ENCODE measurements at regions not wholly inside any gene's neighbourhood (a gene's known extent, or its start where the extent isn't known, plus 50 kb on each side); places are given as distances from the start of the nearest gene placed in this dataset.

GRCh38 chr11:32161293-32161692, 70.4 kb downstream of the RCN1 start:
- DNase-seq (ENCODE audit: low read depth, low spot score) = no peak

GRCh38 chr11:32162351-32162750, 71.5 kb downstream of the RCN1 start:
- no peak for DNase-seq (ENCODE audit: low read depth, low spot score)

DNA sequence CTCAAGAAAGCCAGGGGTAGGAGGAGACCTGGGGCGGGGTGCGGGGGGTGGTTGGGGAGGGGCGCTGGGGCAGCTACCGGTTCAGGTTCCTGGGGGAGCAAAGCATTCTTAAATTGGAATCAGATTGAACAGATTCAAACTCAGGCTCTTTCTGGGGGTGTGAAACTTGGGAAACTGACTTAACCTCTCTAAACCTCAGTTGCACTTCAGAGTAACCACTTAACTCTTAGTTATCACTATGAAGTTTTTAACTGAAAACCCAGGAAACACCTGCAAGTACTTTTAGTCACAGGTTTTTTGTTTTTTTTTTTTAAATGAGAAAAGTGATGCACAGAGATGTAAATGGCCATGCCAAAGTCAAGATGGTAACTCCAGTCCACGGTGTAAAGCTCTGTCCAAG, 72.0 kb downstream of the RCN1 start:
- DNase-seq (ENCODE audit: low read depth, low spot score) = no peak

GRCh38 chr11:32163557-32163956, 72.7 kb downstream of the RCN1 start:
- no peak for DNase-seq (ENCODE audit: low read depth, low spot score)

GRCh38 chr11:32164836-32165235, 74.0 kb downstream of the RCN1 start:
- DNase-seq (ENCODE audit: low read depth, low spot score) = no peak

- DNase-seq (ENCODE audit: low read depth, low spot score) = no peak
Observed at GRCh38 chr11:32168924-32169323, 78.0 kb downstream of the RCN1 start.

DNA sequence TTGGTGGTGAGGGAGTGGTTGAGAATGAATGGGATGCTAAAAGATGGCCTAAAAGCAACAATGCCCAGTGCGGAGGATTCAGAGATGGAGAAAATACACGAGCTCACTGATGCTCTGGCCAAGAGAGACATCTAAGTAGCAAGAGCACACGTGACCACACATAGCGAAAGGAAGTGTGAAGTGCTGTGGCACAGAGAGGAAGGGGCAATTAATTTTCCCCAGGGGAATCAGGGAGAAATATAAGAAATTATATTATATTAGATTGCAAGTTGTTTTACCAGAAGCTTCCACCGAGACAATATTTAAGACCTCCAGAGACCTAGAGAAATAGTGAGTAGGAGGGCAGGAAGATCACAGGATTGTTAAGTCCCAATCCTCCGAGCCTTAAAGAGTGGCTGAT, 80.6 kb downstream of the RCN1 start:
- DNase-seq (ENCODE audit: low read depth, low spot score) = no peak

DNA sequence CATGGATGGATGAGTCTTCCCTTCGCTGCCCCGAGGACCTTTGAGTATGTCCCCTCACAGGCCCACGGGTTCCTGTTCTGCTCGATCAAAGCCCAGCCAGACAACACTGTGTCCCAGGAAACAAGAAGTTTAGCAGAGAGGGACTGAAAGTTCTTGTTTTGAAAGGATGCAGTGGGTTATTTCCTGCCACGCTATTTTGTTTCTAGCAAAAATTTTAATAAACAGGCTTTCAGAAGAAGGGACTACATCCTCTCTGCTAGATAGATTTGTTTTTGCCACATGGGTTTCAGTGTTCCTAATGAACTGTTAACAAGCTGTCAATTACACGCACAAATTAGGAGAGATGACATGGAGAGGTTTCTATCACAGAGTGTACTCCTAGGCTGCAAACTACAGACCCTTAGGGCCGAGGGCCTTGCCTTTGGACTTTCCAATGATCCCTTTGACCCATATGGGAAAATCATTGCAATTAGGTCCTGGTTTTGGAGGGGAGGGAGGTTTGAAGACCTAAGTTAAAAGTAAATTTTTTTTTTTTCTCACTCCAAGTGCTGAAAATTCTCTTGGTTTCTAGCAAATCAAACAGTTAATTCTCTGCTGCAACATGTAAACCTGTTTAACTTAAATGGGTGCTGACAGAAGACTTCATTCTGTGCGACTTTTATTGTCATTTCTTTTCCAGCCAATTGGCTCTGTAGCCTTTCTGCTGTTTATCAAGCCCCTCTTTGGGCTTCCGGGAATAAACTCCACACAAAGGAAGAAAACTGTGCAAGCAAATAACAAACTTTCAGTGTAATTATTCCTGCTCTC, 81.4 kb downstream of the RCN1 start:
- peak; percentile 34 for DNase-seq (ENCODE audit: low read depth, low spot score)

- peak; percentile 78 for DNase-seq (ENCODE audit: low read depth, low spot score)
Observed at GRCh38 chr11:32172848-32173834, 82.3 kb downstream of the RCN1 start.

GRCh38 chr11:32173977-32174376, 83.1 kb downstream of the RCN1 start:
- no peak for DNase-seq (ENCODE audit: low read depth, low spot score)

- peak; percentile 88 for DNase-seq (ENCODE audit: low read depth, low spot score)
Observed at GRCh38 chr11:32176223-32176934, 85.5 kb downstream of the RCN1 start.

GRCh38 chr11:32178692-32179091, 87.8 kb downstream of the RCN1 start:
- no peak for DNase-seq (ENCODE audit: low read depth, low spot score)

DNA sequence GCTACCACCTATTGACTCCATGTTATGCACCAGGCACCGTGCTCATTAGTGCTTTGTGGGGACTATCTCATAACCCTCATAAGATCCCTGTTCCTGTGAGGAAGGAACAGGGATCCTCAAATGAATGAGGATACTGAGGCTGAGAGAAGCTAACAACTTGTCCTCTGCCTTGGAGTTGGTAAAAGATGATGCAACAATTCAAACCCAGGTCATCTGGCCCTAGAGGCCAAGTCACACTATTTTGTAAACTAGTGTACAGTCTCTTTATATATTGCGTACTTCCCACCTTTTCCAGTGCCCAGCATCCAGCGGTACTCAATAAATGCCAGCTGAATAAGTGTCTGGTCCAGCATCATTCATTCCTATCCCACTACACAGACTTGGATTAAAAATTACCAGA, 92.6 kb downstream of the RCN1 start:
- DNase-seq (ENCODE audit: low read depth, low spot score) = no peak

DNA sequence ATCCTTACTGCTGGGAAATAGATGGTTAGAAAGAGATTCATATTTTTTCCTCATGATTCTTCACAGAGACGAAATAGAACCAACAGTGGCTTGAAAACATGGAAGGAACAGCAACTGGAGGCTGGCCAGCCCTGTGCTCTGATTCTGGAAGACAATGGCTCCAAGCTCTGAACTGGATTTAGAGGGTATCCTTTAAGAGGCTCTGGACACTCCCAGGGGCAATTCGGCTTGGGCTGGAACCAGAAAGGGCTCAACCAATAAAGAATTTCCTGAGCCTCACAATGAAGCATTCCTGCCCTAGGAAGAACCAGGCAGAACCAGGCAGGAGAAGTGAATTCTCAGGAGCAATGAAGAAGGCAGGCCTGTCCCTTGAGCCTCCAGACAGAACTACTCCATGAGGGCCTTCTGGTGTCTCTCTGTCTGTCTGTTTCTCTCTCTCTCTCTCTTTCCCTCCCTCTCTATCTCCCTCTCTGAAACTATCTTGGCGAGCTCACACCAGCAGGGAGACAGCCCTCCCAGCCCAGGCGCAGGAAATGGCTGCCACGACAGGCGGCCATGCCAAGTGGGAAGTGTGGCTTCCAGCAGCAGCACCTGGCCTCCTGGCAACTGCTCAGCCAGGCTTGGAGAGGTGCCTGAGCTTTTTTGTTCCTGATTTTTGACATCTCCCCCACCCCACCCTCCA, 93.3 kb downstream of the RCN1 start:
- no peak for DNase-seq (ENCODE audit: low read depth, low spot score)

- DNase-seq (ENCODE audit: low read depth, low spot score) = no peak
Observed at GRCh38 chr11:32184723-32185376, 94.0 kb downstream of the RCN1 start.

- no peak for DNase-seq (ENCODE audit: low read depth, low spot score)
Observed at GRCh38 chr11:32186118-32186517, 95.2 kb downstream of the RCN1 start.

GRCh38 chr11:32187111-32187510, 96.2 kb downstream of the RCN1 start:
- no peak for DNase-seq (ENCODE audit: low read depth, low spot score)

GRCh38 chr11:32188785-32189184, 97.9 kb downstream of the RCN1 start:
- DNase-seq (ENCODE audit: low read depth, low spot score) = peak; percentile 10

DNA sequence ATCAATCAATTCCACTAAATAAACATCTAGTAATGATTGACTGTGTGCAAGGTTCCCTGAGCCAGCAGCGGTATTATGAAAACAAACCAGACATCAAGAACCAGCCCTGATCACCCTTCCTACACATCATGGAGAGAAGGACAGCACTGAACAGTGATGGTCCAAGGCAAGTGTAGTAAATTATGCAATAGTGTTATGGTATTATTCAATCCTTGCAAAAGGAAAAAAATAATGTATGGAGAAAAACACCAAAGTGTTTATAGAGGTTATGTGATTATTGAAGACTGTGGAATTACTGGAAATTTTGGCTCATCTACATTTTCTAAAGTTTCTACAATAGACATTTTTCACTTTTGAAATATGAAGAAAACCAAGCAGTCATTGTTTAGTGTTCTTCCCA, 105.3 kb downstream of the RCN1 start:
- DNase-seq (ENCODE audit: low read depth, low spot score) = no peak

GRCh38 chr11:32198053-32198452, 107.2 kb downstream of the RCN1 start:
- no peak for DNase-seq (ENCODE audit: low read depth, low spot score)

All from ELF-1 (cell line).